Hepatocyte (in vitro differentiated cells): ENCODE measurements at regions not wholly inside any gene's neighbourhood (a gene's known extent, or its start where the extent isn't known, plus 50 kb on each side); places are given as distances from the start of the nearest gene placed in this dataset.

ENCODE experiments used
- DNase-seq: peaks from one replicate; pipeline ENCODE4 v3.0.0-alpha.2; 2016; ENCODE audit warnings: low spot score
- H2AFZ ChIP-seq: fragments of 200-600 bp; sonication (generic); 2 replicates; pipeline ENCODE4 v1.6.0; 2016; ENCODE audit warnings: antibody characterized with exemption, mild to moderate bottlenecking
- H3K27ac ChIP-seq: fragments of 200-600 bp; sonication (generic); 2 replicates; pipeline ENCODE4 v1.5.1; 2016; ENCODE audit warnings: mild to moderate bottlenecking
- H3K27me3 ChIP-seq: fragments of 200-600 bp; sonication (generic); 2 replicates; pipeline ENCODE4 v1.6.1; 2016
- H3K36me3 ChIP-seq: fragments of 200-600 bp; sonication (generic); replicated peaks from 2 replicates; pipeline ENCODE4 v1.5.1; 2016; ENCODE audit warnings: low read depth; ENCODE audit not compliant: insufficient read depth
- H3K4me1 ChIP-seq: fragments of 200-600 bp; sonication (generic); 2 replicates; pipeline ENCODE4 v1.5.1; 2016; ENCODE audit warnings: mild to moderate bottlenecking, moderate library complexity; ENCODE audit not compliant: insufficient read depth
- H3K4me2 ChIP-seq: fragments of 200-600 bp; sonication (generic); 2 replicates; pipeline ENCODE4 v1.6.0; 2016
- H3K4me3 ChIP-seq: fragments of 200-600 bp; sonication (generic); 2 replicates; pipeline ENCODE4 v1.5.1; 2016; ENCODE audit warnings: mild to moderate bottlenecking
- H3K79me2 ChIP-seq: fragments of 200-600 bp; sonication (generic); 2 replicates; pipeline ENCODE4 v1.6.0; 2017; ENCODE audit warnings: mild to moderate bottlenecking
- H3K9me2 ChIP-seq: fragments of 200-600 bp; sonication (generic); replicated peaks from 2 replicates; pipeline ENCODE4 v1.6.0; 2017; ENCODE audit warnings: mild to moderate bottlenecking; ENCODE audit not compliant: insufficient read depth
- H3K9me3 ChIP-seq: fragments of 200-600 bp; sonication (generic); 2 replicates; pipeline ENCODE4 v1.5.1; 2016; ENCODE audit warnings: low read depth, mild to moderate bottlenecking
- H4K20me1 ChIP-seq: fragments of 200-600 bp; sonication (generic); 2 replicates; pipeline ENCODE4 v1.6.0; 2016; ENCODE audit warnings: mild to moderate bottlenecking; ENCODE audit not compliant: insufficient read depth, poor library complexity, severe bottlenecking
- EZH2 ChIP-seq: fragments of 200-600 bp; sonication (generic); IDR thresholded peaks from 2 replicates; pipeline ENCODE4 v1.6.1; 2016; ENCODE audit warnings: antibody characterized with exemption, mild to moderate bottlenecking, borderline replicate concordance
- EZH2phosphoT487 ChIP-seq: fragments of 200-600 bp; sonication (generic); IDR thresholded peaks from one replicate; pipeline ENCODE4 v1.6.1; 2018; ENCODE audit warnings: antibody characterized with exemption, mild to moderate bottlenecking, low read depth, moderate library complexity; ENCODE audit not compliant: unreplicated experiment, severe bottlenecking
- WGBS: methylation state at CpG from one replicate; pipeline ENCODE4 v1.1.6; 2016; ENCODE audit warnings: low lambda C conversion rate; ENCODE audit errors: missing lambda C conversion rate; 5-methylcytosine and 5-hydroxymethylcytosine counted together
- TF ChIP-seq, protein P1 (sequence below): fragments of 200-600 bp; sonication (generic); IDR thresholded peaks from 2 replicates; pipeline ENCODE4 v1.5.1; 2016; ENCODE audit warnings: antibody characterized with exemption, mild to moderate bottlenecking; ENCODE audit not compliant: poor library complexity

DNA sequence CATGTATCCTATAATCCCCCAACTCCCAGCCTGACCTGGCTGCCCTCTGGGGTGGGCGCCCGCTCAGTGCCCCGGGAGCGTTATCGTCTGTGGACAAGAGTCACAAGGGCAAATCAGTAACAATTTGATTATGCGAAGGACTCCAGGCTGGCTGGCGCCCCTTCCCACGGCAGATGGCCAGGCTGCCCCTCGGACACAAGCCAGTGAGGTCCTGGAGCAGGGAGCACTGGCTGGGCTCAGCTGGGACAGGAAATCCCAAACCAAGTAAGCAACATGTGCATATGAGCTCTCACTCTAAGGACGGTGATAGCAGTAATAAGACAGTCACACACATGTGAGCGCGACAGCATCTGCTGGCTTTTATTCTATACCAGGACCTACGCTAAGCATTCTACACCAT is 59.3 kb upstream of the FAM222A start:
- no peak for DNase-seq
- Histone ChIP-seq H3K9me3 (no peaks in the 10 kb centered on the region), H3K79me2 (no peaks in the 10 kb centered on the region), H3K27me3 (no peaks in the 10 kb centered on the region), H3K4me1 (peaks cover 13% of the 10 kb centered on the region), H3K4me3 (no peak overlapping the region), H4K20me1 (no peaks in the 10 kb centered on the region), H3K27ac (no peak overlapping the region), H3K4me2 (no peak overlapping the region), H2AFZ (no peak overlapping the region), H3K36me3 (no peaks in the 10 kb centered on the region), H3K9me2 (no peaks in the 10 kb centered on the region)
- TF ChIP-seq EZH2phosphoT487 (no peak), EZH2 (no peak)
- TF ChIP-seq, protein P1, sequence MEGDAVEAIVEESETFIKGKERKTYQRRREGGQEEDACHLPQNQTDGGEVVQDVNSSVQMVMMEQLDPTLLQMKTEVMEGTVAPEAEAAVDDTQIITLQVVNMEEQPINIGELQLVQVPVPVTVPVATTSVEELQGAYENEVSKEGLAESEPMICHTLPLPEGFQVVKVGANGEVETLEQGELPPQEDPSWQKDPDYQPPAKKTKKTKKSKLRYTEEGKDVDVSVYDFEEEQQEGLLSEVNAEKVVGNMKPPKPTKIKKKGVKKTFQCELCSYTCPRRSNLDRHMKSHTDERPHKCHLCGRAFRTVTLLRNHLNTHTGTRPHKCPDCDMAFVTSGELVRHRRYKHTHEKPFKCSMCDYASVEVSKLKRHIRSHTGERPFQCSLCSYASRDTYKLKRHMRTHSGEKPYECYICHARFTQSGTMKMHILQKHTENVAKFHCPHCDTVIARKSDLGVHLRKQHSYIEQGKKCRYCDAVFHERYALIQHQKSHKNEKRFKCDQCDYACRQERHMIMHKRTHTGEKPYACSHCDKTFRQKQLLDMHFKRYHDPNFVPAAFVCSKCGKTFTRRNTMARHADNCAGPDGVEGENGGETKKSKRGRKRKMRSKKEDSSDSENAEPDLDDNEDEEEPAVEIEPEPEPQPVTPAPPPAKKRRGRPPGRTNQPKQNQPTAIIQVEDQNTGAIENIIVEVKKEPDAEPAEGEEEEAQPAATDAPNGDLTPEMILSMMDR: no peak
- WGBS: 81% methylated on average over 13 of the region's 13 CpGs

- no peaks in the 10 kb centered on the region for H3K9me2 ChIP-seq
- no peaks in the 10 kb centered on the region for H3K36me3 ChIP-seq
- no peaks in the 10 kb centered on the region for H3K9me3 ChIP-seq
- no peak overlapping the region for H2AFZ ChIP-seq
- H4K20me1 ChIP-seq: no peaks in the 10 kb centered on the region
- H3K4me2 ChIP-seq: no peak overlapping the region
- no peak for TF ChIP-seq EZH2phosphoT487
- TF ChIP-seq, protein P1: no peak
- no peak for TF ChIP-seq EZH2
- peaks cover 8% of the 10 kb centered on the region for H3K4me1 ChIP-seq
- H3K79me2 ChIP-seq: no peaks in the 10 kb centered on the region
- WGBS: 90% methylated on average over 2 of the region's 2 CpGs
- no peak overlapping the region for H3K27ac ChIP-seq
- no peak for DNase-seq
- H3K4me3 ChIP-seq: no peak overlapping the region
- H3K27me3 ChIP-seq: no peaks in the 10 kb centered on the region
These were observed 58.0 kb upstream of the FAM222A start for GRCh38 chr12:109655578-109655977.

- H2AFZ ChIP-seq: no peak overlapping the region
- no peaks in the 10 kb centered on the region for H3K27me3 ChIP-seq
- no peaks in the 10 kb centered on the region for H3K9me3 ChIP-seq
- peaks cover 8% of the 10 kb centered on the region for H3K4me1 ChIP-seq
- no peaks in the 10 kb centered on the region for H3K79me2 ChIP-seq
- H4K20me1 ChIP-seq: no peaks in the 10 kb centered on the region
- H3K4me3 ChIP-seq: no peak overlapping the region
- no peaks in the 10 kb centered on the region for H3K9me2 ChIP-seq
- no peaks in the 10 kb centered on the region for H3K36me3 ChIP-seq
- TF ChIP-seq, protein P1: no peak
- TF ChIP-seq EZH2phosphoT487 (no peak), EZH2 (no peak)
- no peak for DNase-seq
- H3K27ac ChIP-seq: no peak overlapping the region
- H3K4me2 ChIP-seq: no peak overlapping the region
- 86% methylated on average over 10 of the region's 10 CpGs for WGBS
These were observed 56.9 kb upstream of the FAM222A start for GRCh38 chr12:109656743-109657142.

- H3K79me2 ChIP-seq: no peaks in the 10 kb centered on the region
- H3K4me2 ChIP-seq: no peak overlapping the region
- H2AFZ ChIP-seq: no peak overlapping the region
- no peak overlapping the region for H3K27ac ChIP-seq
- H3K36me3 ChIP-seq: no peaks in the 10 kb centered on the region
- H3K27me3 ChIP-seq: no peaks in the 10 kb centered on the region
- no peaks in the 10 kb centered on the region for H3K4me1 ChIP-seq
- no peaks in the 10 kb centered on the region for H3K9me3 ChIP-seq
- no peak for DNase-seq
- 75% methylated on average over 7 of the region's 7 CpGs for WGBS
- H4K20me1 ChIP-seq: no peaks in the 10 kb centered on the region
- TF ChIP-seq EZH2phosphoT487 (no peak), EZH2 (no peak)
- TF ChIP-seq, protein P1: no peak
- no peak overlapping the region for H3K4me3 ChIP-seq
- no peaks in the 10 kb centered on the region for H3K9me2 ChIP-seq
These were observed 49.8 kb upstream of the FAM222A start for GRCh38 chr12:109663795-109664194.
